ENCODE measurements at regions not wholly inside any gene's neighbourhood (a gene's known extent, or its start where the extent isn't known, plus 50 kb on each side); places are given as distances from the start of the nearest gene placed in this dataset.
A peak's percentile ranks its signal among the peaks of the same experiment; 100 is the strongest.

DNA sequence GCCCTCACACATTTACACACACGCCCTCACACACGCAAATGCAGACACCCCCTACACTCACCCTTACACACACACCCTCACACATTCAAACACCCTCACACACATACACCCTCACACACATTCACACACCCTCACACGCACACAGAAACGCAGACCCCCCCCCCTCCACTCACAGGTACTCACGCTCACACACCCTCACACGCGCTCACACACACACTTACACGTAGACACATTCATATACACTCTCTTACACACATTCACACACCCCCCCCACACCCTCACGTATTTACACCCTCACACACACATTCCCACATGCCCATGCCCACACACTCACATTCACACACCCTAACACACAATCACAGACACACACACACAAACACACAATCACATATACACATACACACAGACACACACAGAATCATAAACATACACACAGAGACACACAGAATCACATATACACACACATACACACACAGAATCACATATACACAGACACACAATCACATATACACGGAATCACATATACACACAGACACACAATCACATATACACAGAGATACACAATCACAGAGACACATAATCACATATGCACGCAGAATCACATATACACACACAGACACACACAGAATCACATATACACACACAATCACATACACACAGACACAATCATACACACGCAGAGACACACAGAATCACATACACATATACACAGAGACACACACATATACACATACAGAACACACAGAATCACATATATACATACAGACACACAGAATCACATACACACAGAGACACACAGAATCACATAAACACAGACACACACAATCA lies 250.1 kb upstream of the RPL38 start:
- H3K4me3 ChIP-seq (ENCODE audit: low read depth, low read length): no peak overlapping the region
- TF ChIP-seq, protein P1, sequence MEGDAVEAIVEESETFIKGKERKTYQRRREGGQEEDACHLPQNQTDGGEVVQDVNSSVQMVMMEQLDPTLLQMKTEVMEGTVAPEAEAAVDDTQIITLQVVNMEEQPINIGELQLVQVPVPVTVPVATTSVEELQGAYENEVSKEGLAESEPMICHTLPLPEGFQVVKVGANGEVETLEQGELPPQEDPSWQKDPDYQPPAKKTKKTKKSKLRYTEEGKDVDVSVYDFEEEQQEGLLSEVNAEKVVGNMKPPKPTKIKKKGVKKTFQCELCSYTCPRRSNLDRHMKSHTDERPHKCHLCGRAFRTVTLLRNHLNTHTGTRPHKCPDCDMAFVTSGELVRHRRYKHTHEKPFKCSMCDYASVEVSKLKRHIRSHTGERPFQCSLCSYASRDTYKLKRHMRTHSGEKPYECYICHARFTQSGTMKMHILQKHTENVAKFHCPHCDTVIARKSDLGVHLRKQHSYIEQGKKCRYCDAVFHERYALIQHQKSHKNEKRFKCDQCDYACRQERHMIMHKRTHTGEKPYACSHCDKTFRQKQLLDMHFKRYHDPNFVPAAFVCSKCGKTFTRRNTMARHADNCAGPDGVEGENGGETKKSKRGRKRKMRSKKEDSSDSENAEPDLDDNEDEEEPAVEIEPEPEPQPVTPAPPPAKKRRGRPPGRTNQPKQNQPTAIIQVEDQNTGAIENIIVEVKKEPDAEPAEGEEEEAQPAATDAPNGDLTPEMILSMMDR (IDR thresholded peaks at IDR 0.05; ENCODE audit: insufficient read depth, low read depth, low read length): no peak
- no peak for DNase-seq (ENCODE audit: low read depth)

GRCh38 chr17:73954951-73955350 lies 248.5 kb upstream of the RPL38 start:
- TF ChIP-seq, protein P1 (IDR thresholded peaks at IDR 0.05; ENCODE audit: insufficient read depth, low read depth, low read length): no peak
- no peak for DNase-seq (ENCODE audit: low read depth)
- no peak overlapping the region for H3K4me3 ChIP-seq (ENCODE audit: low read depth, low read length)

- no peak for DNase-seq (ENCODE audit: low read depth)
- H3K4me3 ChIP-seq (ENCODE audit: low read depth, low read length): no peak overlapping the region
- TF ChIP-seq, protein P1 (IDR thresholded peaks at IDR 0.05; ENCODE audit: insufficient read depth, low read depth, low read length): no peak
These were observed 247.9 kb upstream of the RPL38 start for GRCh38 chr17:73955616-73956015.

- no peak for DNase-seq (ENCODE audit: low read depth)
These were observed 247.3 kb upstream of the RPL38 start for GRCh38 chr17:73956169-73956568.

GRCh38 chr17:73956595-73957465 lies 246.6 kb upstream of the RPL38 start:
- no peak overlapping the region for H3K4me3 ChIP-seq (ENCODE audit: low read depth, low read length)
- TF ChIP-seq, protein P1 (IDR thresholded peaks at IDR 0.05; ENCODE audit: insufficient read depth, low read depth, low read length): peak; percentile 53
- peak; percentile 10 for DNase-seq (ENCODE audit: low read depth)

More at GRCh38 chr17:73956169-73956568, 247.3 kb upstream of the RPL38 start:
- H3K4me3 ChIP-seq (ENCODE audit: low read depth, low read length): no peak overlapping the region
- TF ChIP-seq, protein P1 (IDR thresholded peaks at IDR 0.05; ENCODE audit: insufficient read depth, low read depth, low read length): no peak

DNA sequence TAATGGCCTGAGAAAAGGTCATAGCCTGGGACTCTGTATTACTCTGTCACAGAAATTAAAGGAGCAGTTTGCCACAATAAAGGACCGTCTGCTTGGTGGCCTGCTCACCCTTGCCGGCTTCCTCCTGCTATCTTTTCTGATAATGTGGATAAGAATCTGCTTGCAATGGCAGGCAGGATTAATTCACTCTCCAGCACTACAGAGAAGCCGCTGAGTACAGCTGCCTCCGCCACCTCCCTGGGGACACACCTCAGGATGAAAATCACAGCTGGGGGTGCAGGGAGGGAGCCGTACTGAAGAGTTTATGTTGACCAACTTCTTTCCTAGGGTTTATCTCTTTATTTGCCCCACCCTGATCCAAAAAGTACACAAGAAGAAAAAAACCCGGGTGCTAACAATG lies 245.9 kb upstream of the RPL38 start:
- DNase-seq (ENCODE audit: low read depth): no peak
- H3K4me3 ChIP-seq (ENCODE audit: low read depth, low read length): no peak overlapping the region
- TF ChIP-seq, protein P1 (IDR thresholded peaks at IDR 0.05; ENCODE audit: insufficient read depth, low read depth, low read length): no peak
